ENCODE measurements at regions not wholly inside any gene's neighbourhood (a gene's known extent, or its start where the extent isn't known, plus 50 kb on each side); places are given as distances from the start of the nearest gene placed in this dataset.

- TF ChIP-seq CTCF (IDR thresholded peaks at IDR 0.05; ENCODE audit: insufficient read depth, low read length, severe bottlenecking): no peak
- H3K27me3 ChIP-seq (ENCODE audit: control insufficient read depth, insufficient read depth, low read length): no peaks in the 10 kb centered on the region
- DNase-seq (ENCODE audit: low read depth): no peak
- no peaks in the 10 kb centered on the region for H3K36me3 ChIP-seq (ENCODE audit: control insufficient read depth, insufficient read depth, low read length)
- FAIRE-seq: no peak
- H3K4me3 ChIP-seq (ENCODE audit: low read depth, low read length): no peak overlapping the region
These were observed 138.0 kb upstream of the IRX4 start for GRCh38 chr5:2020730-2021129.

- H3K36me3 ChIP-seq (ENCODE audit: control insufficient read depth, insufficient read depth, low read length): no peaks in the 10 kb centered on the region
- no peak for DNase-seq (ENCODE audit: low read depth)
- H3K27me3 ChIP-seq (ENCODE audit: control insufficient read depth, insufficient read depth, low read length): no peaks in the 10 kb centered on the region
- no peak for TF ChIP-seq CTCF (IDR thresholded peaks at IDR 0.05; ENCODE audit: insufficient read depth, low read length, severe bottlenecking)
- H3K4me3 ChIP-seq (ENCODE audit: low read depth, low read length): no peak overlapping the region
- FAIRE-seq: no peak
These were observed 137.0 kb upstream of the IRX4 start for GRCh38 chr5:2019716-2020115.

- H3K36me3 ChIP-seq (ENCODE audit: control insufficient read depth, insufficient read depth, low read length): no peaks in the 10 kb centered on the region
- no peak overlapping the region for H3K4me3 ChIP-seq (ENCODE audit: low read depth, low read length)
- DNase-seq (ENCODE audit: low read depth) (no peak), FAIRE-seq (no peak)
- H3K27me3 ChIP-seq (ENCODE audit: control insufficient read depth, insufficient read depth, low read length): no peaks in the 10 kb centered on the region
- no peak for TF ChIP-seq CTCF (IDR thresholded peaks at IDR 0.05; ENCODE audit: insufficient read depth, low read length, severe bottlenecking)
These were observed 135.6 kb upstream of the IRX4 start for GRCh38 chr5:2018390-2018724.

- DNase-seq (ENCODE audit: low read depth) (no peak), FAIRE-seq (no peak)
- H3K27me3 ChIP-seq (ENCODE audit: control insufficient read depth, insufficient read depth, low read length): no peaks in the 10 kb centered on the region
- no peaks in the 10 kb centered on the region for H3K36me3 ChIP-seq (ENCODE audit: control insufficient read depth, insufficient read depth, low read length)
- peak; percentile 4 for TF ChIP-seq CTCF (IDR thresholded peaks at IDR 0.05; ENCODE audit: insufficient read depth, low read length, severe bottlenecking)
- no peak overlapping the region for H3K4me3 ChIP-seq (ENCODE audit: low read depth, low read length)
These were observed 135.0 kb upstream of the IRX4 start for GRCh38 chr5:2017540-2018389.

- TF ChIP-seq CTCF (IDR thresholded peaks at IDR 0.05; ENCODE audit: insufficient read depth, low read length, severe bottlenecking): no peak
- no peak for FAIRE-seq
- no peak for DNase-seq (ENCODE audit: low read depth)
- H3K4me3 ChIP-seq (ENCODE audit: low read depth, low read length): no peak overlapping the region
- no peaks in the 10 kb centered on the region for H3K27me3 ChIP-seq (ENCODE audit: control insufficient read depth, insufficient read depth, low read length)
- H3K36me3 ChIP-seq (ENCODE audit: control insufficient read depth, insufficient read depth, low read length): no peaks in the 10 kb centered on the region
These were observed 133.2 kb upstream of the IRX4 start for GRCh38 chr5:2015961-2016360.
